WTC11 (cell line): ENCODE measurements at regions not wholly inside any gene's neighbourhood (a gene's known extent, or its start where the extent isn't known, plus 50 kb on each side); places are given as distances from the start of the nearest gene placed in this dataset.

Experiments used
- AFF4 ChIP-seq: sonication (generic); formaldehyde crosslinking; IDR thresholded peaks from 2 replicates; pipeline ENCODE4 v1.8.1; 2023; ENCODE audit warnings: mild to moderate bottlenecking, missing genetic modification reagents, borderline replicate concordance
- CTCF ChIP-seq: fragments of 200-600 bp; IDR thresholded peaks from 2 replicates; pipeline ENCODE4 v1.8.0; 2022; ENCODE audit warnings: antibody characterized with exemption
- FOXP1 ChIP-seq: sonication (generic); formaldehyde crosslinking; IDR thresholded peaks from 2 replicates; pipeline ENCODE4 v1.8.0; 2022; ENCODE audit warnings: missing genetic modification reagents, mild to moderate bottlenecking, moderate library complexity, borderline replicate concordance
- GABPB1 ChIP-seq: sonication (generic); formaldehyde crosslinking; IDR thresholded peaks from 2 replicates; pipeline ENCODE4 v1.8.1; 2023; ENCODE audit warnings: mild to moderate bottlenecking, missing genetic modification reagents
- JUN ChIP-seq: sonication (generic); formaldehyde crosslinking; IDR thresholded peaks from 2 replicates; pipeline ENCODE4 v1.8.0; 2023; ENCODE audit warnings: mild to moderate bottlenecking, missing genetic modification reagents
- KAT7 ChIP-seq: sonication (generic); formaldehyde crosslinking; IDR thresholded peaks from 2 replicates; pipeline ENCODE4 v1.8.1; 2023; ENCODE audit warnings: missing genetic modification reagents, mild to moderate bottlenecking, borderline replicate concordance
- MLX ChIP-seq: sonication (generic); formaldehyde crosslinking; IDR thresholded peaks from 2 replicates; pipeline ENCODE4 v1.8.1; 2023; ENCODE audit warnings: mild to moderate bottlenecking, missing genetic modification reagents, moderate library complexity
- NFYB ChIP-seq: sonication (generic); formaldehyde crosslinking; conservative IDR thresholded peaks from 2 replicates; pipeline ENCODE4 v1.8.0; 2022; ENCODE audit warnings: low read depth, missing genetic modification reagents
- NR1H2 ChIP-seq: sonication (generic); formaldehyde crosslinking; IDR thresholded peaks from 2 replicates; pipeline ENCODE4 v1.9.0; 2021; ENCODE audit warnings: mild to moderate bottlenecking, moderate library complexity, missing genetic modification reagents
- USF1 ChIP-seq: sonication (generic); formaldehyde crosslinking; IDR thresholded peaks from 2 replicates; pipeline ENCODE4 v1.8.0; 2022; ENCODE audit warnings: mild to moderate bottlenecking, missing genetic modification reagents
- ZNF263 ChIP-seq: sonication (generic); formaldehyde crosslinking; IDR thresholded peaks from 2 replicates; pipeline ENCODE4 v1.8.1; 2022; ENCODE audit warnings: low read depth, mild to moderate bottlenecking, moderate library complexity, missing genetic modification reagents

GRCh38 chr21:34195335-34195734 lies 122.0 kb downstream of the MRPS6 start:
- no peak for TF ChIP-seq ZNF263 (CRISPR knock-in tag)
- TF ChIP-seq NFYB = no peak
- no peak for TF ChIP-seq USF1
- TF ChIP-seq CTCF = no peak
- no peak for TF ChIP-seq AFF4 (CRISPR knock-in tag)
- TF ChIP-seq NR1H2 (CRISPR knock-in tag) = no peak
- TF ChIP-seq FOXP1 (CRISPR knock-in tag) = no peak
- no peak for TF ChIP-seq JUN (CRISPR knock-in tag)
- no peak for TF ChIP-seq KAT7 (CRISPR knock-in tag)
- no peak for TF ChIP-seq GABPB1 (CRISPR knock-in tag)
- no peak for TF ChIP-seq MLX (CRISPR knock-in tag)
